ENCODE measurements at regions not wholly inside any gene's neighbourhood (a gene's known extent, or its start where the extent isn't known, plus 50 kb on each side); places are given as distances from the start of the nearest gene placed in this dataset.

GRCh38 chr12:114936148-114937079, 252.4 kb upstream of the TBX3 start:
- no peaks in the 10 kb centered on the region for H3K4me1 ChIP-seq (ENCODE audit: control insufficient read depth in 4 of 4, insufficient read depth in 4 of 4, low read length in 3 of 4)
- no peak for DNase-seq (ENCODE audit: low spot score)
- H3K36me3 ChIP-seq (ENCODE audit: control insufficient read depth in 4 of 4, insufficient read depth in 3 of 4, low read depth in 1 of 4, low read length in 3 of 4), result no peaks in the 10 kb centered on the region
- H3K27me3 ChIP-seq (ENCODE audit: control insufficient read depth in 4 of 4, insufficient read depth in 4 of 4, low read length in 3 of 4), result no peaks in the 10 kb centered on the region
- no peak for TF ChIP-seq FOXA2 (IDR thresholded peaks at IDR 0.05)
- no peak for TF ChIP-seq ATF3 (IDR thresholded peaks at IDR 0.05)
- TF ChIP-seq RAD21 (IDR thresholded peaks at IDR 0.05), result no peak
- no peak for TF ChIP-seq EGR1 (IDR thresholded peaks at IDR 0.05; ENCODE audit: low read depth in 2 of 2)
- no peak for TF ChIP-seq GABPA (IDR thresholded peaks at IDR 0.05 in 1 of 2, conservative IDR thresholded peaks at IDR 0.05 in 1 of 2)
- TF ChIP-seq SP1 (IDR thresholded peaks at IDR 0.05), result no peak
- TF ChIP-seq MAX (IDR thresholded peaks at IDR 0.05), result no peak
- no peak for TF ChIP-seq NR2F2 (IDR thresholded peaks at IDR 0.05)
- TF ChIP-seq TAF1 (conservative IDR thresholded peaks at IDR 0.05), result no peak
- TF ChIP-seq RXRA (IDR thresholded peaks at IDR 0.05), result no peak
- 71% methylated on average over 11 of the region's 11 CpGs for WGBS
- no peak overlapping the region for H3K9ac ChIP-seq (ENCODE audit: low read depth in 1 of 2, low read length in 2 of 2)
- no peaks in the 10 kb centered on the region for H3K9me3 ChIP-seq (ENCODE audit: control insufficient read depth in 4 of 4, low read length in 3 of 4)
- no peak overlapping the region for H3K27ac ChIP-seq (ENCODE audit: low read depth in 1 of 2, low read length in 2 of 2)
- H3K4me3 ChIP-seq (ENCODE audit: low read depth in 1 of 3, low read length in 3 of 3), result no peak overlapping the region

- no peak overlapping the region for H3K4me3 ChIP-seq (ENCODE audit: low read depth in 1 of 3, low read length in 3 of 3)
- no peaks in the 10 kb centered on the region for H3K36me3 ChIP-seq (ENCODE audit: control insufficient read depth in 4 of 4, insufficient read depth in 3 of 4, low read depth in 1 of 4, low read length in 3 of 4)
- H3K9ac ChIP-seq (ENCODE audit: low read depth in 1 of 2, low read length in 2 of 2), result no peak overlapping the region
- H3K9me3 ChIP-seq (ENCODE audit: control insufficient read depth in 4 of 4, low read length in 3 of 4), result no peaks in the 10 kb centered on the region
- H3K27ac ChIP-seq (ENCODE audit: low read depth in 1 of 2, low read length in 2 of 2), result no peak overlapping the region
- TF ChIP-seq NR2F2 (IDR thresholded peaks at IDR 0.05) (no peak), FOXA1 (IDR thresholded peaks at IDR 0.05) (no peak), TAF1 (conservative IDR thresholded peaks at IDR 0.05) (no peak), GABPA (IDR thresholded peaks at IDR 0.05 in 1 of 2, conservative IDR thresholded peaks at IDR 0.05 in 1 of 2) (no peak), REST (IDR thresholded peaks at IDR 0.05) (no peak), HNF4G (IDR thresholded peaks at IDR 0.05) (no peak), SP1 (IDR thresholded peaks at IDR 0.05) (no peak), YY1 (IDR thresholded peaks at IDR 0.05) (no peak), CTCF (IDR thresholded peaks at IDR 0.05; ENCODE audit: low read depth, low read length, missing input control) (peak; percentile 52), FOXA2 (IDR thresholded peaks at IDR 0.05) (no peak), EGR1 (IDR thresholded peaks at IDR 0.05; ENCODE audit: low read depth in 2 of 2) (no peak), JUND (IDR thresholded peaks at IDR 0.05) (no peak), ATF3 (IDR thresholded peaks at IDR 0.05) (no peak), RAD21 (IDR thresholded peaks at IDR 0.05) (peak; percentile 84 to 95), ZBTB33 (IDR thresholded peaks at IDR 0.05) (no peak), MAX (IDR thresholded peaks at IDR 0.05) (no peak), RXRA (IDR thresholded peaks at IDR 0.05) (no peak), HNF4A (conservative IDR thresholded peaks at IDR 0.05) (peak in 1 of 2 donors; percentile 33)
- no peak for DNase-seq (ENCODE audit: low spot score)
- no peaks in the 10 kb centered on the region for H3K27me3 ChIP-seq (ENCODE audit: control insufficient read depth in 4 of 4, insufficient read depth in 4 of 4, low read length in 3 of 4)
- 95% methylated on average over 2 of the region's 2 CpGs for WGBS
- no peaks in the 10 kb centered on the region for H3K4me1 ChIP-seq (ENCODE audit: control insufficient read depth in 4 of 4, insufficient read depth in 4 of 4, low read length in 3 of 4)
Measured at GRCh38 chr12:114935658-114936057, 251.7 kb upstream of the TBX3 start.

Data from liver (tissue), 8 donors.